ENCODE measurements at regions not wholly inside any gene's neighbourhood (a gene's known extent, or its start where the extent isn't known, plus 50 kb on each side); places are given as distances from the start of the nearest gene placed in this dataset.
"Not testable (repeated sequence)": the region's sequence is repeated elsewhere in the genome, so short reads cannot be mapped to it uniquely, and the experiment has no call there.

DNA sequence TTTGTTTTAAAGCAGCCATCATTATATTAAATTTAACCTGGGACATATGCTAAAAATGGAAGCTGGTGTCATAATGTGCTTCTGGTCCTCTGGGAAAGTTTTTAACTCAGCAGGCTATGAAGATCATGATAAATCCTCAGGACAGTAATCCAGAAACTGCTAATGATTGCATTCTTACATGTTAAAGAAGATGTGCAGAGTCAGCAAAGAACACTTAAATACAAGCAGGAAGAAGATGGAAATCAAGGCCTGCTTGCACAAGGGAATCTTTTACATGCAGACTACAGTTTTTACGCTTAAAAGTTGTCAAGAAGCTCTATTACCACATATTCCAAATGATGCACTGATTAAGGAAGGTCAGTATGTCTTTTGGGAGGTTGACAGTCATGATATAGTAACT is 246.0 kb upstream of the PTPRD start:
- DNase-seq (ENCODE audit: extremely low read depth, low read depth) = no peak
- TF ChIP-seq, protein P1, sequence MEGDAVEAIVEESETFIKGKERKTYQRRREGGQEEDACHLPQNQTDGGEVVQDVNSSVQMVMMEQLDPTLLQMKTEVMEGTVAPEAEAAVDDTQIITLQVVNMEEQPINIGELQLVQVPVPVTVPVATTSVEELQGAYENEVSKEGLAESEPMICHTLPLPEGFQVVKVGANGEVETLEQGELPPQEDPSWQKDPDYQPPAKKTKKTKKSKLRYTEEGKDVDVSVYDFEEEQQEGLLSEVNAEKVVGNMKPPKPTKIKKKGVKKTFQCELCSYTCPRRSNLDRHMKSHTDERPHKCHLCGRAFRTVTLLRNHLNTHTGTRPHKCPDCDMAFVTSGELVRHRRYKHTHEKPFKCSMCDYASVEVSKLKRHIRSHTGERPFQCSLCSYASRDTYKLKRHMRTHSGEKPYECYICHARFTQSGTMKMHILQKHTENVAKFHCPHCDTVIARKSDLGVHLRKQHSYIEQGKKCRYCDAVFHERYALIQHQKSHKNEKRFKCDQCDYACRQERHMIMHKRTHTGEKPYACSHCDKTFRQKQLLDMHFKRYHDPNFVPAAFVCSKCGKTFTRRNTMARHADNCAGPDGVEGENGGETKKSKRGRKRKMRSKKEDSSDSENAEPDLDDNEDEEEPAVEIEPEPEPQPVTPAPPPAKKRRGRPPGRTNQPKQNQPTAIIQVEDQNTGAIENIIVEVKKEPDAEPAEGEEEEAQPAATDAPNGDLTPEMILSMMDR (IDR thresholded peaks at IDR 0.05; ENCODE audit: low read depth, low read length, missing control alignments) = no peak

DNA sequence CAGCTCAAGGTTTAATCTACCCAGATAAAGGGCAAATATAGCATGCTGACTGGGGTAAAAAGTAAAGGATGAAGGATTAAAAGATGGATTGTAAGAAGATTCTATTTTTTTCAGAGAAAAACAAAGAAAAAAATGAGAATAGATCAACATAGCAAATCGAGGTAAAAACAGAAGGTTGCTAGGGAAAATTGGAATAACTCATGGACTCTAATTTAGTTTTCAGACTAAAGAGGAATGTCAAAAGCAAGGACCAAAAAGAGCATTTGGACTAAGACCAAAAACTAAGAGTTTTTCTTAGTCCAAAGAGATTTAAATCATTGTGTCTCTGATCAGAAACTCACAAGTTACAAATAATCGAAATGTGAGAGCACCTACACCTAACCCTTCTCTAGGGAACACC is 250.7 kb upstream of the PTPRD start:
- TF ChIP-seq, protein P1 (IDR thresholded peaks at IDR 0.05; ENCODE audit: low read depth, low read length, missing control alignments) = no peak
- H3K4me3 ChIP-seq (replicated peaks; ENCODE audit: low read depth, low read length) = no peak overlapping the region
- no peak for DNase-seq (ENCODE audit: extremely low read depth, low read depth)

More for the DNA sequence above, 246.0 kb upstream of the PTPRD start:
- no peak overlapping the region for H3K4me3 ChIP-seq (replicated peaks; ENCODE audit: low read depth, low read length)

DNA sequence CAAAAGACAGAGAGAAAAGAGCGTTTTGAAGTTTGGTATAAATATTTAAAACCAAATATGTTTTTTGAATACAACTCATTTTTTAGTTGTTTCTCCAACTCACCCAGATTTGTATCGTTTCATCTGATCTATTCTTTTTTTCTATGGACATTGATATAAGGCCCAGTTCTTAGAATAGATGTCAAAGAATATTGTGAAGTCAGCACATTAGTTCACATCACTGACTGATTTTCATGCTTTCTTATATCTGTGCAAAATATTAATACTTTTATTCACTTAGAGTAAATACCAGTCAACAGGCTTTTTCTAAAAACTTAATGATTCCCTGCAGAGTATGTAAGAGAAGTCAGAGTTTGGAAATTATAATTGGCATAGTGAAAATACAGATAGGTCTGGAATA is 254.4 kb upstream of the PTPRD start:
- no peak for DNase-seq (ENCODE audit: extremely low read depth, low read depth)
- TF ChIP-seq, protein P1 (IDR thresholded peaks at IDR 0.05; ENCODE audit: low read depth, low read length, missing control alignments) = no peak

DNA sequence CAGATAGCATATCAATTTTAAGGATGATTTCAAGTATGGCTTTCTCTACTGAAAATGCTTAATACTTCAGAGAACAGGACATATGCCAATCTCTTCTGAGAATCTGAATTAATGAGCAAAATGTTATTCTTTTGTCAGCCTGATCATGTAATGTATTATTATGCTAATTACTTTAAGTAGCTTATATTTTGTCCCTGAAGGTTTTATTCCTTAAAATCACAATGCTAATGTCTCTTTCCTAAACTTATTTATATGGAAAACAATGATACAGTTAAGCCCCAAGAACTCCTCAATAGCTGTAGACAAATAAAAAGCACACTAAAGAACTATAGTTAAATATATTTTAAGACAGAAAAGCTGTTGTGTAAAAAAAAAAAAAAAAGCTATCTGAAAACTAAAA is 256.9 kb upstream of the PTPRD start:
- TF ChIP-seq, protein P1 (IDR thresholded peaks at IDR 0.05; ENCODE audit: low read depth, low read length, missing control alignments) = no peak
- no peak overlapping the region for H3K4me3 ChIP-seq (replicated peaks; ENCODE audit: low read depth, low read length)
- no peak for DNase-seq (ENCODE audit: extremely low read depth, low read depth)

More for the DNA sequence above, 254.4 kb upstream of the PTPRD start:
- H3K4me3 ChIP-seq (replicated peaks; ENCODE audit: low read depth, low read length) = no peak overlapping the region

DNA sequence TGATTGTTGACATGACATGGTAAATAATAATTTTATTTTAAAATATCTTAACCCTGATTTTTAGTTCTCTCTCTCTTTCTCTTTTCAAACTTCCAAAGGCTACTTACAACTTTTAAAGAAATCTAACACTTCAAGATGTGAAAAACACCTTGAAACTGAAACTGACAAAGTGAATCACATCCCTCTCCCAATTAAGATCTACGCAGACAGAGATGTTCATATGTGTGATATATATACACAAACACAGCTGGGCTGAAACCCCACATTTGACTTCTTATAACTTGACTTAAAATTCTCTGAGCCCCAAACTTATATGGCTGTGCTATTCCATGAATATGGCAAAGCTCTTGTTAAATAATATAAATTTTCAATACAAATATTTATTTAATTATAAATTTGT is 261.2 kb upstream of the PTPRD start:
- no peak overlapping the region for H3K4me3 ChIP-seq (replicated peaks; ENCODE audit: low read depth, low read length)
- DNase-seq (ENCODE audit: extremely low read depth, low read depth) = no peak
- TF ChIP-seq, protein P1 (IDR thresholded peaks at IDR 0.05; ENCODE audit: low read depth, low read length, missing control alignments) = no peak

DNA sequence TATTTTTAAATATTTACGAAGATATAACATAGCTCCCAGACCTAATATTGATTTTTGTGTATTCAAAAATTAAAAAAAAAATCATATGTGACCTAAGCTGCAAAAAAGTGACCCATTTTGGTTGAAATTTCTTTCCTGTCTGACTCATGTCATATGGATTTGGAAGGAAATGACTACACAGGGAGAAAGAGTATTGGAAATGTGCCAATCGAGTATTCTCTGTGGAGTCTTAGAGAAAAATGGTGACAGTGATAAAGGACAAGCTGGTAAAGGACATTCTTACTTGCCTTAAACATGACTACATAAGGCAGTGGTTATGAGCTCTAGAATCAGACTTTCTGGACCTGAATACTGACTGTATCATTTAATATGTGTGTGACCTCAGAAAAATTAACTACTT is 262.9 kb upstream of the PTPRD start:
- TF ChIP-seq, protein P1 (IDR thresholded peaks at IDR 0.05; ENCODE audit: low read depth, low read length, missing control alignments) = no peak
- no peak overlapping the region for H3K4me3 ChIP-seq (replicated peaks; ENCODE audit: low read depth, low read length)
- no peak for DNase-seq (ENCODE audit: extremely low read depth, low read depth)

DNA sequence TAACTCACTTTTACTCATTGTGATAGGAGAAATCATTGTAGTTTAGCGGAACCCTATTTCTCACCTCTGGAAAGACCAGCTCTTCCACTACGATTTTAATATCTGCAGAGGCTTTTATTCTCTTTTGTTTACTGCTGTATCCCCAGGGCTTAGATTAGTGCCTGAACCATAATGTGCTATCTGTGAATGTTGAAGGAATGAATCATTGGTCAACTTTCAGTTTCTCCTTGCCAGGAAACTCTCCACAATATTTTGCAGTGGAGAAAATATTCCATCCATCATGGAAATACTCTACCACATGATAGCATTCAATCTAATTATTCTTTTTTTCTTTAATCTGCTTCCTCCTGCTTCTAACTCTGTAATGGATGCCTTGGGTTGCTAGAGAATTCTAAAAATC is 263.5 kb upstream of the PTPRD start:
- H3K4me3 ChIP-seq (replicated peaks; ENCODE audit: low read depth, low read length) = no peak overlapping the region
- DNase-seq (ENCODE audit: extremely low read depth, low read depth) = no peak
- TF ChIP-seq, protein P1 (IDR thresholded peaks at IDR 0.05; ENCODE audit: low read depth, low read length, missing control alignments) = no peak

DNA sequence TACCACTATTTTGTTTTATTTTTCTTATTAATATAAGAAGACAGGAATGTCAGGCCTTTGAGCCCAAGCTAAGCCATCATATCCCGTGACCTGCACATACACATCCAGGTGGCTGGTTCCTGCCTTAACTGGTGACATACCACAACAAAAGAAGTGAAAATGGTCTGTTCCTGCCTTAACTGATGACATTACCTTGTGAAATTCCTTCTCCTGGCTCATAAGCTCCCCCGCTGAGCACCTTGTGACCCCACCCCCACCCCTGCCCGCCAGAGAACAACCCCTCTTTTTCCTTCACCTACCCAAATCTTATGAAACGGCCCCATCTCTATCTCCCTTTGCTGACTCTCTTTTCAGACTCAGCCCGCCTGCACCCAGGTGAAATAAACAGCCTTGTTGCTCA is 277.5 kb upstream of the PTPRD start:
- H3K4me3 ChIP-seq (replicated peaks; ENCODE audit: low read depth, low read length); DNase-seq (ENCODE audit: extremely low read depth, low read depth): not testable (repeated sequence)

Data from HFF-Myc (cell line).